ENCODE measurements at regions not wholly inside any gene's neighbourhood (a gene's known extent, or its start where the extent isn't known, plus 50 kb on each side); places are given as distances from the start of the nearest gene placed in this dataset.

DNA sequence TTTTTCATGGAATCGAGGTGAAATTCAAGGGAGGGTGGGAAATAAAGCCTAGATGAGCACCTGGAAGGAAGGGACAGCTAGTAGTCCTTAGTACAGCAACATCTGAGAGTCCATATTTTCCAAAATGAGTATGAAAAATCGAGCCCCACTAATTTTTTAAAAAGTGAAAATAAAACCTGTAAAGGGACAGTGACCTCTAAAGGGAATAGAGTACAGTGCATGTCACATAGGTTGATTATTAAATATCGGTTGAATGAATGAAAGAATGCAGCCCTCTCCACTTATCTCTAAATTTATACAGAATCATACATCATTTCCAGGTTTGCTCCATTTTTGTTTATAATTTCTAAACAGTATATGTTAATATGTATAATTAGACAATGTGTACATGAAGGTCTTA, 1088.5 kb upstream of the GHITM start:
- TF ChIP-seq POLR2A (IDR thresholded peaks at IDR 0.05; ENCODE audit: low read depth, low read length) (no peak), TAF1 (IDR thresholded peaks at IDR 0.05; ENCODE audit: borderline replicate concordance, low read depth, low read length) (no peak)
